HT-29 (cell line): ENCODE measurements at regions not wholly inside any gene's neighbourhood (a gene's known extent, or its start where the extent isn't known, plus 50 kb on each side); places are given as distances from the start of the nearest gene placed in this dataset.

Experiments
- DNase-seq: peaks from one replicate; pipeline ENCODE4 v3.0.0-alpha.2; 2015; ENCODE audit warnings: low spot score

DNA sequence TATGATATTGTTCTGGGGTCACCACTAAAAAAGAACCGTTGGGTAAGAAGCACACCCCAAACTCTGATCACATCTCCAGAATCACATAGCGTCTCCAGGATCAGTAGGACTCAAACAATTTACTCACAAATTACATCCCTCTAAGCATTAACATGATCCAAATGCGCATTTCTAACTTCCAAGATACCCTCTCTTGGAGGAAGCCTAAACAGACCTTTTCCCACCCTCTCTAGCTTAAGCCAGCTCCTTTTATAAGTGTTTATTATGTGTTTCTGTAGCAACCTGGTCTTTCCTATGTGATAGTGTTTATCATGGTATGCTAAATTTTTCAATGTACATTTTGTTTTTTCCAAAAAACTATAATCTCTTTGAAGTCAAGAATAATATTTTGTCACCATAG lies 1846.5 kb downstream of the OLFM4 start:
- DNase-seq: no peak

DNA sequence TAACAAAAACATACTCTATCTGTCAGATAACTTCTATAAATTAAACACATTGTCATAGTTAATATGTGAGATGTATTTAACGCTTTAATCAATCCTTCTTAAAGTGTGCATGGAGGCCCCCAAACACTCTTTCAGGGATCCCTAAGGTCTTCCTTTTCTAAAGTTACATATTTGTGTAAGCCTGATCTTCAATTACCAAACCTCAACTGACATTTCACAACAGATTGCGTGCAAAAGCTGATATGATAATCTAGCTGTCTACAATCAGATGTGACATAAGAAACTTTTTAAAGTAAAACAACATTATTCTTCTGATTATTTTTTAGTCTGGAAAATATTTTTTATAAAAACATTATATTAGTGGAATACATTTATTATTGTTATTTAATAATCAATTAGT lies 1850.4 kb downstream of the OLFM4 start:
- DNase-seq: no peak

DNA sequence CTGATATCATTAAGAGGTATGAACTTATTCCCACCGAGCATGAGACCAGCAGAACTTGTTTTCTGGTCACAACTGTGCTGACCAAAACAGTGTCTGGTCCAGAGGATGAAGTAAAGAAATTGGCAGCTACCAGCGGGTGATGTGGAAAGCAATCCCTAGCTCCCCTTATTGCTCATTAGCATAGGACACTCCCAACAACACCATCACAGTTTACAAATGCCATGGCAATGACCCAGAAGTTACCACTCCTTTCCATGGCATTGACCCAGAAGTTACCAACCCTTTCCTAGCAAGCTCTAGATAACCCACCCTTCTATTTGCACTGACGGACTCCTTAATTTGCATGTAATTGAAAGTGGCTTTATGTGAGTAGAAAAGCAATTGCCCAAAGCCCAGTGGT lies 1856.1 kb downstream of the OLFM4 start:
- DNase-seq: no peak

DNA sequence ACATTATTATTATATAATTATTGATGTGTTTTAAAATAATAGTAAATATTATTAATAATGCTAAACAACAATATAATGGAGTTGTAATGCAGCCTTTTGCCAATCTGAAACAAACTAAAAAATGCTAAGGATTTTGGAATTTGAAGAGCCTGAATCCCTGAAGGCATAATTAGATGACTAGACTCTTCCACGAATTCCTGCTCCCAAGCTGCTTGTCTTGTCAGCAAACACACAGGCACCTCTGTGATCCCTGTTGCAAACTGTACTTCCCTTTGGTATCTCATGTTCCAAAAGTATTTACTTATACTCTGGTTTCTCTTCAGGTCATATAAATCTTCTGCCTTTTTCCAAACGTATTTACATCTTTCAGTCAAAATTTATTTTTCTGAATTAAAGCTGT lies 1862.4 kb downstream of the OLFM4 start:
- no peak for DNase-seq

DNA sequence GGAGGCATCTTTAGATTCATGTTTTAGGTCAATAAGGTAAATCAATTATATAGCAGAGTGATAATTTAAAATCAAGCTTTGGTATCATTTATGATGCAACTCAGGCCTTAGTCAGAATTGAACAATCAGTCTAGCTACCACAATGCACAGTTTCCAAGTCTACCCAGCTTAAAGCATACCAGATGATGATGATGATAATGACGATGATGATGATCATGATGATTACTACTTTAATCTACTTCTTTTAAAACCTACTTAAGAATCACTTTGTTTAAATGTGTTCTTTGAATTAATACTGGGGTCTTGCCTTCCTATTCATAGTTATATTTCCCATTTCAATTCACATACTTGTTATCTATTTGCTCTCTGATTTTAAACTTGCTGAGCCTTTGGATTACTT lies 1872.7 kb downstream of the OLFM4 start:
- DNase-seq: no peak

DNA sequence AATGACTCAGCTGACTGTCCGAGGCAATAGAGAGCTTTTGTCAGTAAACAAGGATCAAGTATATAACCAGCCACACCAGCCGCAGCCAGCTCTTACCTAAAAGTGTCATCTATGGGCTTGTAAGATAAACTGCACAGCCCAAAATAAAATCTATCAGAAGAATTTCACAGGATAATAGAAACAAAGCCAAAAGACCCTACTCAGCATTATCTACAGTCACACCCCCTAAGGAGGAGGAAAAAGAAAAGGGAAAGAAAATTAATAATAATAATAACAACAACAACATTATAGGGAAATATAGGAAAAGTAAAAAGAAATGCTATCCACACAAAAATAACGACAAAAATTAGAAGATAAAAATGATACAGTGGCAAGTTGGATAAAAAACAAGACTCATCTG lies 1883.8 kb downstream of the OLFM4 start:
- no peak for DNase-seq

DNA sequence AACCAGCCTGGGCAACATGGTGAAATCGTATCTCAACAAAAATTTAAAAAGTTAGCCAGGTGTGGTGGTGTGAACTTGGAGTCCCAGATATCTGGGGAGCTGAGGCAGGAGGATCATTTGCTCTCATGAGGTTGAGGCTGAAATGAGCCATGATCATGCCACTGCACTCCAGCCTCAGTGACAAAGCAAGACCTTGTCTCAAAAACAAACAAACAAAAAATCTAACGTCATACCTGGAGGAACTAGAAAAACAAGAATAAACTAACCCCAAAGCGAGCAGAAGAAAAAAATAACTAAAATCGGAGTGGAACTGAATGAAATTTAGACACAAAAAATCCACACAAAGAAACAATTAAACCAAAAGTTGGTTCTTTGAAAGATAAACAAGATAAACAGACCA lies 1885.1 kb downstream of the OLFM4 start:
- no peak for DNase-seq

DNA sequence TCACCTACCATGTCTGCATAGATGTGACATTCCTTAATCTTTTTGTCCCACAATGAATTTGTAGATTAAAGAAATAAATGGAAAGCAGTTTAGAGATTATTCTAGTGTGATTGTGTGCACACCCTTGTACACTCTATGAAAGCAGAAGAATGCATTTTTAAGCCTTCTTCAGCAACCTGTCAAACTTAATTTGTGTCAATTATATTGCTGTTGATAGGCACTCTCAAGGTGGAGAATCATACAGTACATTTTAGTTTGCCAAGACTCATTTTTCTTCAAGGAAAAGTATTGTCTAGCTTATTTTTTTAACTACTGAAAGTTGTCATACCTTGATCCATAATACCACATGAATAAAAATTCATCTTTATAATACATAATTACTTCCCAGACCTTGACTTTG lies 1898.9 kb downstream of the OLFM4 start:
- DNase-seq: no peak

DNA sequence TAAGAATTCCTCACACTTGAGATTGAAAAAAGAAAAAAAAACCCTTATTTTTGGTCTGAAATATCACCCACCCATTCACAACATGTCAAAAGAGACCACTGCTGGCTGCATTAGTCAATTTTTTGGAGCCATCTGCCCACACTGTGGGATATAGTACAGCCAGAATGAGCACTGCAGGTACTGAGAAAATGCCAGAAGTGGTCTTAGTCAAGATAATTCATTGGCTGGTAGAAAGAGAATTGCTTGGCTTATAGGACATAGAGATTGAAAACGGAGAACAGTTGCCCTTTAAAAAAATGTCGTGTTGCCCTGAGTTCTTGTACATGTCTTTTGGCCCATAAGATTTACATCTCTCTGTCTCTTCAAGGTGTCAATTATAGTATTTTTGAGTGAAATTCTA lies 1899.5 kb downstream of the OLFM4 start:
- DNase-seq: no peak

DNA sequence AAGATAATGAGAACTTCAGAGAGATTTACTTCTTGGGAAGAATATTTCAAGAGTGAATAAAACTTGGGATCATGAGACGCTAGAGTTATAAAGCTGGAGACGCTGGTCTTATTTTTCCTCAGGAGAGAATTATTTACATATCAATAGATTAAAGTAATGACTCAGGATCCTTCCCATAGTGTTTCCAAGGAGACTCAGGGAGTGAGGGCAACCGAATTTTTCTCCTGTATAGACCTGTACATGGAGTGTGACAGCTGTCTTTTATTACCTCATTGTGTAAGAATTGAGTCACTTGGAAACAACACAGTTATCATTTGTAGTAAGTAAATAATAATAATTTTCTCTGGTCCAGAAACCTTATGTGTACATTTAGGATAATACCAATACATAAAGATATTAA lies 1905.5 kb downstream of the OLFM4 start:
- DNase-seq: no peak

DNA sequence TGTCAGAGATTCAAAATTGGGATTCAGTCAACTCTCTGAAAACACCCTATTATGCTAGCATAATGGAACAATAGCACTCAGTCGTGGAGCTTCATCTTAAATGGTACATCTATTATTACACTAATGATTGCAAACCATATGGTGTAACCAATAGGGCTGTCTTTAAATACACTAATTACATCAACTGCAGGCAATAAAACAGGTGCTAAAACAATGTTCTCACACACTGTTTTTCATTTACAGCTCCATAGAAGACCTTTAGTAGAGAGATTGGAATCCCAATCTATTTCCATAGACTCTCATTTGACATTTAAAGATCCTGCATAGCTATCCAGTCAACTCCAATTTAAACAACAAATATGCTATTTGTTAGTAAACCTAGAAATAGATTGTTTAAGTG lies 1917.4 kb downstream of the OLFM4 start:
- no peak for DNase-seq

DNA sequence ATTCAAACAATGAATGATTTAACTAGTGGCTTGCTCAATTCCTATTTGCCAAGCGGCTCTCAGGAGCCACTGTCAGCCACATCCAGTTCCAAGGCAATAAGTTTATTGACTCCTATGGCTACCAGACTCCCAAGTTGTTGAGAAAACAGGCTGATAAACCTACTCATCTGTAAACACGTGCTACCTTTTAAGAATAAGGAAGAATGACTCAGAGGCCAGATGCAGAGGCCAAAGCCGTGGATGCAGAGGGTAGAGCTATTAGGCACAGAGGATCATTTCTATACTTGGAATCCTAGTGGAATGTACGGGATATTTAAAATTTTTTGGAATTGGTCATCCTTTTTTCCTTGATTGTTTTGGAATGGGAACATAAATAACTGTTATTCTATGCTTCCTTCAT lies 1921.1 kb downstream of the OLFM4 start:
- no peak for DNase-seq

DNA sequence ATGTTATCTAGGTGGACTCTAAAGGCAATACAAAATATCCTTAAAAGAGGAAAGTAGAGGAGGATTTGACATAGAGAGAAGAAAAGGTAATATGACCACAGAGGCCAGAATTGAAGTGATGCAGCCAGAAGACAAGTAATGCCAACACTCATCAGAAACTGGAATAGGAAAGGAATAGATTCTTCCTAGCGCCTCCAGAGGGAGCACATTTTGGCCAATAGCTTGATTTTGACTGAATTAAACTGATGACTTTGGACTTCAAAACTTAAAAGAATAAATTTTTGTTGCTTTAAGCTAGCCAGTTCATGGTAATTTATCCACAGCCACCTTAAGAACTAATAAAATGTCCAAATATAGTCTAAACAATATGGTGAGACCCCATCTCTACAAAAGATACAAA lies 1921.9 kb downstream of the OLFM4 start:
- no peak for DNase-seq

DNA sequence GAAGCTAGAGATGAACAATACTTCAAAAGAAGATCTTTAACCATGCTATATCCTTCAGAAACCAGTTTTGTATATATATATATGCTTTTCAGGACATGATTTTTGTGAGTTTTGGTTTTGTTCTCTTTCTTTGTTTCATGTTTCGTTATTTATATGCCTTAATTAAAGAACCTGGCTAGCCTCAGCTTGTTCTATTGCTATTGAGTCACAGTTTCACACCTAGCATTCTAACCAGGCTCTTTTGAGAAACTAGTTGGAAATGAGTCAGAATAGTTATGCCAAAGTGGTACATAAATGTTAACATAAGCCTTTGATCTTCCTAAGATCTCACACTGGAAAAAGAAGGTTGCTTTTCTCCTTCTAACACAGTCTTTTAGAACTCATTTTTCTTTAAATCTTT lies 1925.2 kb downstream of the OLFM4 start:
- no peak for DNase-seq

DNA sequence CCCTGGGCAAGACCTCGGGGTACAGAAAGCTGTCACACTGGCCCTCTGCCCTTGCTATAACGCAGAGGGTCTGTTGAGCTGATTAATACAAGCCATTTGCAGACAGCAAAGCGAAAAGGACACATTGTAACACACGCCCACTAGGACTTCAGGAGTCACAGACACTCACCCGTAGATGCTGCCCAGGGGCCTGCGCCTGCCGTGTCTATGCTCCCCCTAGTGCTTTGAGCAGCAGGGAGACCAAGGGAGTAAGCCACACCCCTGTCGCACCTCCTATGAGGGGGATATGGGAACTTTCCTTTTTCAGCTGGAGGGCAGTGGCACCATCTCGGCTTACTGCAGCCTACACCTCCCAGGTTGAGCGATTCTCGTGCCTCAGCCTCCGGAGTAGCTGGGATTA lies 1930.2 kb downstream of the OLFM4 start:
- DNase-seq: no peak

DNA sequence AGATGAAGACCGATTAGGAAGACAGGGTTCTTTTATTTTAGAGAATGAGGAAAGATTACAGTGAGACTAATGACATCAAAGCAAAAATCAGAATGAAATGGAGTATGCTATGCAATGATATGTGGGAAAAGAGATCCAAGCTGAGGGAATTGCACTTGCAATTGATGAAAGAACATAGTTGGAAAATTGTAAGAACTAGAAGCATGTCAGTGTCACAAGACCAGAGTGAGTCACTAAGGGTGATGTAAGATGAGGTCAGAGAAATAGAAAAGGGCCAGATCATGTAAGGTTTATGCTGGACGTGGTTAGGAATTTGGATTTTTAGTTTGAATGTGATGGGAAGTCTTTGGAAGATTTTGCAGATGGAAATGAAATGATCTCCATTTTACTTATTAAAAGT lies 1937.3 kb downstream of the OLFM4 start:
- DNase-seq: no peak

DNA sequence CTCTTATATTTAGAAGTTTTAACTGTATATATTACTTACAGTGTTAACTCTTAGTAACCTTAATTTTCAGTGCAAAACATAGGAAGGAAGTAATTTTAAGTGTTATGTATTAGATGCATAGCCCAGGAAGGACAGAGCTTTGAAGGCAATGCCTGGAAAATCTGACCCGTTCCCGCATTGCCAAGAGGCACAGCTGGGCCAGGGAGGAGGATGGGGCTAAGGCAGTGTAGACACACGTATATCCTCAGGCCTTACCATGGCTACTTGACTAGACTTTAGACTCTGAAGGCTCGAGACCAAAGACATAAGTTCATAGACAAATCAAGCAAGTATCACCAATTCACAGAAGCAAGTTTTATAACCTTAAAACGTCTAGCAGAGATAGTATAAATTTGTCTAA lies 1944.2 kb downstream of the OLFM4 start:
- DNase-seq: no peak

DNA sequence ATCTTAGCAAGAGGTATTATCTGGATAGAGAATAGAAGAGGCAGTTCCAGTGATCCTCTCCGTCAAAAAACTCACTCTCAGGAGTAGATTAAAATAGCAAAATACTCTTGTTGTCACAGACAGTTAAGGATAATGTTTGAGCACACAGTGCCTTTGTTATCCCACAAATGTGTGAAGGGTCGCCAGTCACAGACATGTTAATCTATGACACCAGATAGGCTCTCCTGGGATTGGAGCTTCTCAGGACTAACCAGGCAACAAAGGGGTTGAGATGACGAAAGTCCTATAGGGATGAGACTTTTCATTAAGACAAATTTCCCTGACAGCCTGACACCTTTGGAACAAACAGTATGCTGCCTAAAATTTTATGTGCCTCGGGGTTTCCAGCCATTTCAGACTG lies 1947.1 kb downstream of the OLFM4 start:
- no peak for DNase-seq

DNA sequence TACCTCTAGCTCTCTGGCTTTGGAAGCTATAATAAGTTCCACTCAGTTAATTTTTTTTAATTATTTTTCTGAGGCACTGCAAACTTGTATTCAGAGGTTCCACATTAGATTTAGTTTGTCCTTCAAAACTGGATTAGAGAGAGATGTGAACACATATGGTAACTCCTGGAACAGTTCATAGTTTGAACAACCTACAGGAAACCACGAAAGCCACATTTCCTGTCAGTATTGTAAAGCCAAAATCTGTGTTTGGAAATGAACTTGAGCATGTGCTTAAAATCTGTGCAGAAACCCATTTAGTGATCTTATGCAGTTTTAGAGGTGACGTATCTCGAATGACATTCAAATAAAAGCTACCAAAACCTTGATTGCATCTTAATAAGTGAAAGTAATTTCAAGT lies 1952.0 kb downstream of the OLFM4 start:
- no peak for DNase-seq

DNA sequence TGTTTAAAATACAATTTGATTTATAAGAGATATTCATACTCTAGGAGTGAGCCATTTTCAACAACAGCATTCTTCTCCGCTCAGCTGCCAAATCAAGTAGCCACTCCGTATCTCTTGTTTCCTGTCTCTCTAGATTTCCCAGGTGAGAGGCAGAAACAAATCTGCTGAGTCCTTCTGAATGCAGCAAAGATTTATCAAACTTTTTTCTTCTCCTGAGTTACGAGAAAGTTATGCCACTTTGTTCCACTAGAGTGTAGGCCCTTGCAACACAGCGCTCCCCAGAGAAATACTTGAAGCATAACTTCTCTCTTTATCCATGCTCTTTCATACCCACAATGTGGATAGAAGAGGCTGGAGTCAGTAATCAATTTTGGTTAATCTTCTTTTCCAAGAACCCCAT lies 1960.8 kb downstream of the OLFM4 start:
- DNase-seq: peak; percentile 1

DNA sequence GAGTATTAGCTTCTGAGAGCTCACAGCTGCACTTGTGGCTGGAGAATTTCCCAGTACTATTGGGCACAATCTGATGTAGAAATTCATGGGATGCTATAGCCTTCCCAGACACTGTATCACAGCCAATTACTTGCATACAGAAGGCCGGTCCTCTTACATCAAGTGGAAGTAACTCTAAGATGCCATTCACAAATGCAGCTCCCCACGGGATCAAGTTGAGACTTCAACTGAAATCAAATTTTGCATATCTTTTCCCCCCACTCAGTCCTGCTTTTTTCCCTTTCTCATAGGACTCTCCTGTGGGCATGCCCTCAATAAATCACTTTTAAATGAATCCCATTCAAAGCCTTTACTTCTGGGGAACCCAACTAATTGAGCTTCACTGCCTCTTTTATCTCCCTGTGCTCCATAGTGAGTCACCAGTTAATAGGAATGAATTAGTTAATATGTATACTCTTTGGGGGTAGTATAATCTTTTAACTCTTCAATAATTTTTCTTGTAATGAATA lies 1970.8 kb downstream of the OLFM4 start:
- DNase-seq: no peak

DNA sequence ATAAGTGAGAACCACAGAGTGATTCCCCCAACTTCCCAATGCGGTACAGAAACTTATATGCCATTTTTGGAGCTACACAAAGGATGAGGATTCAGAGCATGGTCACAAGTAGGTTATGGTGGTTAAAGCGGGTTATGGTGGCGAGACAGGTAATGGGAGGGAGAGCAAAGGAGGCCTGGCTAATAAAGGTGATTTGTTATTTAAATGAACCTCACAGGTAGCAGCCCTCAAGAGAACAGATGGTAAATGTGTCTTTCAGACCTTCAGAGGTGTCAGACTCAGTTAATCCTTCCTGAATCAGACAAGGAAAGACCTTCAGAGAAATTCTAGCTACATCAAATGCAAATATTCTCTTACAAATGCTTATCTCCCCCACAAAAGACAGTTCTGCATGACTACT lies 1971.4 kb downstream of the OLFM4 start:
- no peak for DNase-seq

DNA sequence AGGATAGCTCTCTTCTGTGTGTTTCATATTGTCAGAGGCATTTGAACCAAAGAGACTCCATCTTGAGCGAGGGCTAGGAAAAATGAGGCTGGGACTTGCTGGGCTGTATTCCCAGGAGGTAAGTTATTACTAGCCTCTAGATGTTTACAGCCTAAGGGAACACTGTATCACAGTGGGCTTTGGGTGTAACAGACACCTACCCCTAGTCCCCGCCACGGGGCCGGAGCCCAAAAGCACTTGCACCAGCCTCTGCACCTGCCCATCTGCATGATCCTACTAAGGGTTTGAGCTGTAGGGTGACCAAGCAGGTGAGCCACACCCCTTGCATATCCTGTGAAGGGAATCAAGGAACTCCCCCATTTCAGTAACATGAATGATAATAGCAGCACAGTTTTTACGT lies 1972.2 kb downstream of the OLFM4 start:
- no peak for DNase-seq

DNA sequence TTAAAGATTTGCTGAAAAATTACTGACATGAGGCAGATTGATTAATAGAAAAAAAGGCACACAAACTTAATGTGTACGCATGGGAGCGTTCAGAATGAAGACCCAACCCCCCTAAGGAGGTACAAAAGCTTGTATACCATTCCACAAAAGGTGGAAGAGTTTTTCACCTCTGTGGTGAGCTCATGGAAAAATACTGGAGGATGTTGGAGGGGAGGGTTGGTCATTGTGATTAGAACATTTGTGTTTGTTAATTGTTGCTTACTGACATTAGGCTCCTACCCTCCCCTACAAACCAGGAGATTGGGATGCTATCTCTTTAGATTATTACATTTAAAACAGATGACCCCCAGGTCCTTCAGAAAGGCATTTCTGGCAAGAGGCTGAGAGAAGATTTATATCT lies 1973.3 kb downstream of the OLFM4 start:
- no peak for DNase-seq

DNA sequence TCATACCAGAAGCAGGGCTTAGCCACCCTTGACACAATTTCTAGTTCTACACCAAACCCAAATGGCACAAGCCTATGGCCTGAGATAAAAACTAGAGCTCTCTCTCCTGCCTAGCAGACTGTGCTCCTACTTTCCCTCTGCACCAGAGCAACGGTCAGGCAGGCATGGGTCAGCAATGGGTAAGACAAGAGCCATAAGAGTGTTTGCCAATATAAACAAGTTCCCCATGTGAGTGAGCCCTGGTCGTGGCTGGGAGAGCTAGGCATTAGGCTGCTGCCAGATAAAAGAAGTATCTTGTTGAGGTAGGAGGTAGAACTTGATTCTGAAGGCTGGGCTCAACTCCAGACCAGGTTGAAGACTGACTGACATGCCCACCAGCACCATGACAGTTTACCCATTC lies 1979.1 kb downstream of the OLFM4 start:
- no peak for DNase-seq
